GDM1 (cell line): ENCODE measurements at regions not wholly inside any gene's neighbourhood (a gene's known extent, or its start where the extent isn't known, plus 50 kb on each side); places are given as distances from the start of the nearest gene placed in this dataset.

Source experiments
- DNase-seq: peaks from one replicate; lab custom pipeline; 2025; lab: John Stamatoyannopoulos, UW

DNA sequence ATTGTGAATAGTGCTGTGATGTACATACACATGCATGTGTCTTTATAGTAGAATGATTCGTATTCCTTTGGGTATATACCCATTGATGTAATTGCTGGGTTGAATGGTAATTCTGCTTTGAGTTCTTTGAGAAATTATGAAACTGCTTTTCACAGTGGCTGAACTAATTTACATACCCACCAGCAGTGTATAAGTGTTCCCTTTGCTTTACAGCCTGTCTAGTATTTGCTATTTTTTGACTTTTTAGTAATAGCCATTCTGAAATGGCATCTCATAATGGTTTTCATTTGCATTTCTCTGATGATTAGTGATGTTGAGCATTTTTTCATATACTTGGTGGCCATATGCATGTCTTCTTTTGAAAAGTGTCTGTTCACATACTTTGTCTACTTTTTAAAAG, 54.5 kb upstream of the FAM78B start:
- DNase-seq: no peak

DNA sequence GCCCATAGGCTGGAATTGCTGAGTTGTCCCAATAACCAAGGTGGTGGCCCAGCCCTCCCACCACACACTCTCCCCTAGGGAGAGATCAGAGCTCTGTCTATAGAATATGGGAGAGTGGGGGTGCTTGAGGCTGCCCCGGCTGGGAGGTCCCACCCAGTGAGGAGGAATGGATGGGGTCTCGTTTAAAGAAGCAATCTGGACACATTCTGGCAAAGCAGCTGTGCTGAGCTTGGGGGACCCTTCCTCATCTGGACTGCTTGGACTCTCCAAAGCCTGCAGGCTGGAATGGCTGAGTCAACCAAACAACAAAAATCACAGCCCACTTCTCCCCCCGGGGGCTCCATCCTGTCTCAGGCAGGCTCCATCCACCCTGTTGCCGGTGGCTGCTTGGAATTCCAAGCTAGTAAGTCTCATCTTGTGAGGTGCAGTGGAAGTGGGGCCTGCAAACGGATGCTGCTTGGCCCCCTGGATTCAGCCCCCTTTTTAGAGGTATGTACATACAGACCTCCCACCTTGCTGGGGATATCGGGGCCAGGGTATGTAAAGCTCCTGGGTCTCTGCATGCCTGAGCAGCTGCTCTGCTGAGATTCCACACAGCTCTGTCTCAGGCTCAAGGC, 67.1 kb upstream of the FAM78B start:
- DNase-seq: no peak

DNA sequence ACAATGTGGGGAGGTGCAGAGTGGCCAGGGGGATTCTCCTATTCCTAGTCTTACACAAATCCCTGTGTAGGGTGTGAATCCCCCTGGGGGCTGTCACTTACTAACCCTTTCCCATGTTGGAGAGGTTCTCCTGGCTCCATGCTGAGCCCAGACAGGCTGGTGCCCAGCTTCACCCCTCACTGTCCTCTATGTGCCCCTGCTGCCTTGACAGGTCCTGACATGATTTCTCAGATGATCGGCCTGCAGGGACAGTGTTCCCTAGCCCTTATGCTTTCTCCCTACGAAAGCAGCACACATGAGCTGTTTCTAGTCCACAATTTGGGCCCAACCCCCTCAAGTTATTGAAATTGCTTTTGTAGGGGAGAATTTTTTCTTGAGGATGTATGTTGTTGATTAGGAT, 68.9 kb upstream of the FAM78B start:
- no peak for DNase-seq

DNA sequence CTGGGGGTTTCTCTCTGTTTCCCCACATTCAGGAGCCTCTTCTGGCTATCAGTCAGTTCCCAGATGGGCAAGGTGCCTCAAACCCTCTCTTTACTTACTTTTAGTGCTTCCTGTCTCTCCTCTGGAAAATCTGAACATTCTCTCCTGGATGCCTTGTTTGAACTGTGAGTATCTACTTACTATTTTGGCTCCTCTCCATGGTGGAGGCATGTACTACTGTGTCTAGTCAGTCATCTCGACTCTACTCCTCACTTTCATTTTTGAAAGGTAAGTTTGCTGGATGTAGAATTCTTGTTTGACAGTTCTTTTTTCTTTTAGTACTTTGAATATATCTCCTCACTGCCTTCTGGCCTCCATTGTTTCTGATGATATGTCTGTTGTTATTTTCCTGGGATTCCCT, 70.9 kb upstream of the FAM78B start:
- DNase-seq: no peak

DNA sequence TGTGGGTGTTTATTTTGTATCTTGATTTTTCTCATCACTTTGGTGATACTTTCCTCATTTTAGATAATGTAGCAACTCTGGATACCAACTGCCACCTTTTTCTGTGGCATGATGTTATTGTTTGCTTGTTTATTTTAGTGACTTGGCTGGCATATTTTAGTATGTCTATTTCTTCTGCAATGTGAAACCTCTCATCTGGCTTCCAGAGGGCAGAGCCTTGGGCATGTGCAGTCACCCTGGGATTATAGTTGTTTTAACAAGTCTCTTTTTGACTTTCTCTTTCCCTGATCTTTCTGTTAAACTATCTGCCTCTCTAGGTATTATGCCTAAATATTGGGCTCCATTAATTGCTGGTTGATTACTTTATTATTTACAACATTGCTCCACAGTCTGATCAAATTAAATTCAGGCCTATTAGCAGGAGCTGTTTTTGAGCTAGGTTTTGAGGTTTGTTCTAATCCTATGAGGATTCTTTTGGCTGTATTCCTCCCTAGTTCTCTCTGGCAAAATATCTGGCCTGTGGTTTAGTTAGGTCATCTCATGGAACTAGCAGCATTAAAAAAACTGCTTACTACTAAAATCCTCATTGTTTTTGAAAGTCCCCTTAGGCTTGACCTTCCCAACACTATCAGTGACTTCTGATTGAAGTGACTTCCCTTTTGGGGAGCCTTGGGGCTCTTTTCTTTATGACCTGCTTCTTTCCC, 86.4 kb upstream of the FAM78B start:
- DNase-seq: no peak

DNA sequence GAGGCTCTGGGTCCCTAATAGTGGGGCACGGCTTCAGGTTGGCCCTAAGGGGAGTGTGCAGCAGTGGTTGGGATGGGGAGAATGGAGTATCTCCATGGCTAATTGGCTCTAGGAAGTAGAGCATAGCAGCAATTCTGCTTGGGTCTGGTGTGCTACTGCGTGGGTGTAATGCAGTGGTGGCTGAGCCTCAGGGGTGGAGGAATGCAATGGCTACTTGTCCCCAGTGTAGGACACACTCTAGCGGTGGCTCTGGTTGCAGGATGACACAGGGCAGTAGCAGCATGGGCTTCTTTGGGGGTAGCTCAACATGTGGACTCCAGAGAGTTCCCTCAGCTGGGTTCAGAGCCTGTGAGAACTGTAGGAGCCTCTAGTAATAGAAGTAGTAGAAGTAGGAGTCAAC, 91.2 kb upstream of the FAM78B start:
- DNase-seq: no peak

DNA sequence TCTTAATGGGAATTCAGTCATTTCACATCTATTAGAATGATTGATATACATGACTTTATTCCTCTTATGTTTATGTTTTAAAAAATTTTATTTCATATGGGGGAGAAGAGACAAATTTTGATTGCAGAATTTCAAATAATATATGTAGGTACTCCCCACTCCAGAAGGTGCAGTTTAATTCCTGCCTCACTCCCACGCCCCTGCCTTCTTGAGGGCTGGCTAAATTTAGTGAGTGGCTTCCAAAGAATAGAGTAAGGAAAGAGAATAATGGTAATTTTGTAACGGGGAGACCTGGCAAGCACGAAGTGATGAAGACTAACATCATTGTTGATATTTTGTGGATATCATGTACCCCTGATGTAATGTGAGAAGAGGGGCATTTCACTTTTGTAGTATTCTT, 94.7 kb upstream of the FAM78B start:
- no peak for DNase-seq

DNA sequence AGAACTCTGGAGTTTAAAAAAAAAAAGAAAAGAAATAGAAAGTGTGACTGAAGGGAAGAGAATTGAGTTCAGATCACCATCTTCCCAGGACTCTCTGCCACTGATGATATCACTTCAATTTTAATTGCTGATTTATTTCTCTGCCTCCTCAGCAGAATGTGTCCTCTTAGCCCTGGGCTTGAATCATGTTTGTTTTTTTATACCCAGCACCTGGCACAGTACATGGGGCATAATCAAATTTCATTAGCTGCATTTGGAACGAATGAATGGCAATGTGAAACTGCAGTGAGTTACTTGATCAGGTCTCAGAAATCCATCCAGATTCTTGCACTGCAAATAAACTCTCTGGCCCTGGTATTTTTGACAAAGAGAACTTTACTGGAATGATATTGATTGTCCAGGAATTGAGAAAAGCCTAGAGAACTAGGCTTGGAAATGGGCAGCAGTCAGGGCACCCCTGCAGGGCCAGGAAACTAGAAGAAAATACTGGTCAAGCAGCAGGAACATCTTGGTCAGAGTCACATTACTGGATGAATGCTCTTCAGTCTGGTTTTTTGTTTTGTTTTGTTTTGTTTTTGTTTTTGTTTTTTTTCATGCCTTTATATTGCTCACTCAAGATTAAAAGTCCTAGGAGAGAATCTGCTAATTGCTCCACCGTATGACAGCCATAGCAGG, 103.8 kb upstream of the FAM78B start:
- no peak for DNase-seq

DNA sequence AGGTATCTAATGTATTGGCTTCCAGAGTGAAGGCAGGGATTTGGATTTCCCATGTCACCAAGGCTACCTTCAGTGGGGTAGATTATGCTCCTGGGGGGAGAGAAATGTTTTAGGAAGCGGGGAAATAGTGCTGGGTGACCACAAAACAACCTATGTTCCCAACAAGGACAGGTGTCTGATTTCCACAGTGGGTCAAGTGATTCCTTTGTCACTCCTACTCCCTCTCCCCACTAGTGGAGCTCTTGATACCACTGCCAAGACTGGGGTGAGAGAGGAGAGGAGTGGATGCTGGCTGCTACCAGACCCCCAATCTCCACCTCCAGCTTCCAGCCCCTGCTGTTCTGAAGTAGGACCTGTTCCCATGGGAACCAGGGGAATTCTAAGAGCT, 104.3 kb upstream of the FAM78B start:
- no peak for DNase-seq

DNA sequence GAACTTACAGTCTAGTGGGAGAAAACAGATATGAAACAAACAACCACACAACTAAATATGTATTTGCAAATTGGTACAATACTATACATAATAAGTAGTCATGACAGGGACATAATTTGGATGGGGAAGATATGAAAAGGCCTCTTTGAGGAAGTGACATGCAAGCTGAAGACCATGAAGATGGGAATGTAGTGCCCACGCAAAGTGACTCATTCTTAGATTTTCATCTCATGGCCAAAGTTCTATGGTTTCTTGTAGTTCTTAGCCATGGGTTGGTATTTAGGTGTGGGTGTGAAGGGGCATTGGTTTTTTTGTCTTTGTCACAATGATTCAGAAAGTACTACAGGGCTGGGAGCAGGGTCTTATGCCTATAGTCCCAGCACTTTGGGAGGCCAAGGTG, 105.4 kb upstream of the FAM78B start:
- no peak for DNase-seq

DNA sequence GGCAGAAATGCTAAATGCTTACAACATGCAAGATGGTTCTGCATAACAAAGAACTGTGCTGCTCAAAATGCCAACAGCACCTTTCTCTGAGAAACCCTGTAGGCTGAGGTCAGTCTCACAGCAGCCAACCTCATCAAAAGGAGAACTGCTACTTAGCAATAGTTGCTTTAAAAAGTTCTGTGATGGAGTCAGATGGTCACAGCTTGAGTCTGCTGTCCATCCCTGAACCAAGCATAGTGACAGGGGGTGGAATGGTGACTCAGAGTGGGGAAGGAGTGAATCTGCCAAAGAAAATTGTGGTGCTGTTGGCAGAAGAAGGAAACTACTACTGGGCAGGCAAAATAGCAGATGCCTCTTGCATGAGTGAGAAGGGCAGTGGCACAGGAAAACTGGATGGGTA, 106.0 kb upstream of the FAM78B start:
- DNase-seq: no peak

DNA sequence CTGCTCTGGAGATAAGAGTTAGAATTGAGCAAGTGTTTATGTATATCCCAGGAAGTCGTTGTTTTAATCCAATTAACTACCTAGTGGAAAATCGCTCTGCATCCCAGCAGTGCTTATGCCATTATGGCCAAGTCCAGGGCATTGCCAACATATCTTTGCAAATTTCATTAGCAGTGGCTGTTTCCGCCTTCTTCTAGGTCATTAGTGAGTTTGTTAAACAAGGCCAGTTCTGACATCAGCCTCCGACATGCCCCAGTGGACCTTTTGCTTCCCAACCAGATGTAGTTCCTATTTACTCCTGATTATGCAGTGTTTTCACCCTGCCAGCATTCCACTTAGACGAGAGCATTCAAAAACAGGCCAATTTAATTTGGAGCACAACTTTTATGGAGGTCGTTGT, 106.8 kb upstream of the FAM78B start:
- no peak for DNase-seq

DNA sequence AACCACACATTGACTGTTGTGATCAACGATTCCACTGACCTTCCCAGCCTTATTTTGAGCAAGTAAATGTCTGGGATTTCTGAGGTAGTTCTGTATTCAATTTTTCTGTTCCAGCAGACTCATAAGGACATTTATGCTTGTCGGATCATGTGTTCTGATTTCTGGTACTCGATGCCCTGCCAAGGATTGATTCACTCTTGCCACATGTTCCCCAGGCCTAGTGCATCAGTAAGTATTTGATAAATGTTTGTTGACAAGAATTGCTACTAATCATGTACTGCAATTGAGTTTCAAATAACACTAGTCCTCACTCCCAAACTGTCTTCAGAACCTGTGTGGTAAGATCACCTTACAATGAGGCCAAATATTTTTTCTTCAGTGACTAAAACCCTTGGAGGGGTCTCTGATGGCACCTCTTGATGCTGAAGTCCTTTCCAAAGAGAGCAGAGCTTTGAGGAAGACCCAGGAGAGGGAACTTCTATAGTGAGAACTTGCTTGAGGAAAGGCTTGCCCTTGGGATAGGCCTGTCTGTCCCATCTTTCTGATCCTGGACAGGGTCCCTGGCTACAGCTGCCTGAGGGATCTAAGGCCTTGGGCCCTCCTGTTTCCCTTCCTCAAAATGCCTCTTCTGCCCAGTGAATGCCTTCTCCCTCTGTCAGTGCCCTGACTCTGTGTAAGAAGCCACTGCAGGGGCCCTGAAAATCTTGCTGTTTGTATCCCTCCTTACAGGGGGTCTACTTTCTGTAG, 115.8 kb upstream of the FAM78B start:
- no peak for DNase-seq

DNA sequence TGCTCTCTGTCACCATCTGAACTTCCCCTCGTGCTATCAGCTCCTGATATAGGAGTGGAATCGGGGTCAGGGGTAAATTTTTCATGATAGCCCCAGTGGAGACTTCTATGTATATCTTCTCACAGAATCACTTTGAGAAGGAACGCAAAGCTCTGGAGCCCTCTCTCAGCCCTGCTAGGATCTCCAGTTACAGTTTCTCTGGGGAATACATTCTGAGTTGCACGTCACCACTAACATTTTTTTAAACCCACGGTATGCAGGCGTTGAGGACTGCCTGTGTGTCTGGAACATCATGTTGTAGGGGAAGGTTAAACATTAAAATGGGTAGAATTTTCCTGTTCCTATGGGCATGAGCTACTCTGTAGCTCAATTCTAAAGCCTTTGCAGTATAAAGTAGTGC, 116.4 kb upstream of the FAM78B start:
- no peak for DNase-seq

DNA sequence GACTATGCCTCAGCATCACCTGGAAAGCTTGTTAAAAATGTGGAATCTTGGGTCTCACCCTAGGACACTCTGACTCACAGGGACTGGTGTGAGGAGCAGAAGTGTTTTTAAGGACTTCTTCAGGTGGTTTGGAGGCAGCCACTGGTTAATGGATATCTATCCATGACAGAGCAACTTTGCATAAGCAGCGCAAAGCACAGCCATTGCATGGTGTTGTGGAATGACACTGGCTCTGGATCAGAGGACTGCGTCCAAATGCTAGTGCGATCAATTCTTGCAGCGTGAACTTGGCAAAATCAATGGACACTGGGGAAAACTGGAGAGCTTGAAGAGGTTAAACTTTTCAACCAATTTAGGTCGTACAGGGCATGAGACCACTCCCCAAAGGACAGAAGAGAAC, 116.8 kb upstream of the FAM78B start:
- DNase-seq: no peak

DNA sequence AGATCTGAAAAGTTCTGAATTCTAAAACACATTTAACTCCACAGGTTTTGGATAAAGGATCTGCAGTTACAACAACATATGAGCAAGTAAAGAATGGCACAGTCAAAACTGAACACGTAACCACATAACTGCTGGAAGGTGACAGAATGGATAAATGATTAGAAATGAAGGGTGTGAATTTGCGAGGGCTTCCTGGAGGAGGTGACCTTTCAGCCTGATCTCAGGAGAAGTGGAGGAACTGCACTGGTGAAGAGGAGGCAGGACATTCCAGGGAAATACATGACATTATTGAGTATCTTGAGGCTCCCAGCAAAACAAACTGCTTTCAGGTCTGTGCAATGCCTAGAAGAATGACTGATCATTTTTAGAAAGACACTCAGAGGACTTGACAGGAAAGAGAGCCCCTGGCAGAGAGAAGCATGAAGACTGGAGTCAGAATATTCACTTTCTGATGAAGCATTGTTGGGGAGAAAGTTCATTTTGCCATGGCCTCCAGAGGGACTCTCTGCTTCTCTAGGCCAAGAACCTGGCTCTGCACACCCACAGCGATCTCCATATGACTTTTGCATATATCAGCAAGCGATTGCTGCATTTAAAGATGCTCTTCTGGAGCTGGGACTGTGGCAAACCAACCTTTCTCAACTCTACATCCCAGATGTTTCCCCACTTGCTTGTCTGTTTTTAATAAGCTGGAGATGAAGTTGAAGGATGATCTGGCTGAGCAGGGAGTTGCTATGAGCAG, 122.7 kb upstream of the FAM78B start:
- no peak for DNase-seq

DNA sequence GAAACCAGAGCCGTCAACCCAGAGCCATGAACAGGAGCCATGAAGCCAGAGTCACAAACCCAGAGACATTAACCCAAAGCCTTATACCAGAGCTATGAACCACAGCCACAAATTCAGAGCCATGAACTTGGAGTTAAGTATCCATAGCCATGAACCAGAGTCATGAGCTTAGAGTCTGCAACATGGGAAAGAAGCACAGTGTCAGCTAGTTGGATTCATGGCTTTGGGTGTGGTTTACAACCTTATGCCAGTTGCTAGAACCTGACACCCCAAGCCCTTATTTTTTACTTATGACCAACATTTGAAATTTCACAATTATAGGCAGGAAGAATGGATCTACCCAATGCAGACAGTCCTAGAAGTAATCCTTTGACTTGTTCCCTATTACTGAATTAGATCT, 128.9 kb upstream of the FAM78B start:
- no peak for DNase-seq

DNA sequence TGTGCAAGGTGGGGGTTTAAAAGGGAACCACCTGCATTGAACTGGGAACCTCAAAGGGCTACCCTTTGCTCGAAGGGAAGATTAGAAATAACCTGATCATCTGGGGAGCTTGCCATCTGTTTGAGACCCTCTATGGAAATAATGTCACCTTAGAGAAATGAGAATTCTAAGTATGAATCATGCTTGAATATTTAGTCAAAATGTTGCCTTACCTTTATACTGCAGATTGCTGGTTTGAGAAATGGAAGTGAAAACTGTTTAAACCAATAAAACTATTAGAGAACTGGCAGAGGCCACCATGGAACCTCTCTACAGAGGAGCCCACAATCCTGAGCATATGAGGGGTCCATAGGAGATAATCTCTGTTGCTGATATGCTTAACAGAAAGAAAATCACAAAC, 131.2 kb upstream of the FAM78B start:
- no peak for DNase-seq

DNA sequence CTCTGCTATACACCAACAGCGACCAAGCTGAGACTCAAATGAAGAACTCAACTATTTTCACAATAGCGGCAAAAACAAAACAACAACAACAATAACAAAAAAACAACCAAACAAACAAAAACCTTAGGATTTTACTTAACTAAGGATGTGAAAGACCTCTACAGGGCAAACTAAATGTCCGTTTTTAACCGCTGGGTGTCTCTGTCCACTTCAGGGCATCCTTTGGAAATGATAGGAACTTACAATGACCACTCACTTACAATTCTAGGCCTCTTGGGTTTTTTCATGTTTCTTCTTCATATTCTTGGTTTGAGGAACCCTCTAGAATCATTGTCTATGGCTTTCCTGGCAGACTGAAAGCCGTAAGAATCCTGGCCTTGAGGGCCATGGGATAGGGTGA, 134.0 kb upstream of the FAM78B start:
- no peak for DNase-seq

DNA sequence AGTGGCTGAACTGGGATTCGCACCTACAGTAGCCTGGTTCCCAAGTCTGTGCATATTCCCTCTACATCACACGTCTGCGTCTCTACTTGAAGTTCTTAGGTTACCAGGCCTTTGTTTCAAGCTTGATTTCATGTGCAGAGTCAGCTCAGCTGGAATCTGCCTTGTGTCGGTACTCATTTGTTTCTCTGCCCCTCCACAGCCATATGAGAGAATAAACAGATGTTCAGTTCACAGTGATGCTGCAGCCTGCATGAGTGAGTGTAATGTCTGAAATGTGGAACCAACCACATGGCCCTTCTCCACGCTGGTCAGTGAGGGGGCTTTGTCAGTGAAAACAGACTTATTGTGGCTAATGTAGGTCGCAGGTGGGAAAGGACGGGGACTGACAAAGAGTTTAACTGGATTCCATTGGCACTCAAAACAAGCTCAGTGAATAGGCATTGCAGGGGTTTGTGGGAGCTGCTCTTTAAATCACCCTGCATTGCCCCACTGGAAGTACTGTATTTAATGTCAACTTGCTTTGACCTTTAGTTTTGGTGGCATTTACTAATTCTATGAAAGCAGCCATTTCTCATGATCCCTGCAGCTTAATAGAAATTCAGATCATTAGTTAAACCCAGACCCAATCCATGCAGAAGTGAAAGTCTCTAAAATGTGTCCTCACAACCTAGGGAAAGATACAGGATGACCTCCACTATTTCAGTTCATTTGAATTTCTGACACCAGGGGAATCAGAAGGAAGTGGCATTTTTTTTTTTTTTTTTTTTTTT, 136.4 kb upstream of the FAM78B start:
- DNase-seq: no peak

DNA sequence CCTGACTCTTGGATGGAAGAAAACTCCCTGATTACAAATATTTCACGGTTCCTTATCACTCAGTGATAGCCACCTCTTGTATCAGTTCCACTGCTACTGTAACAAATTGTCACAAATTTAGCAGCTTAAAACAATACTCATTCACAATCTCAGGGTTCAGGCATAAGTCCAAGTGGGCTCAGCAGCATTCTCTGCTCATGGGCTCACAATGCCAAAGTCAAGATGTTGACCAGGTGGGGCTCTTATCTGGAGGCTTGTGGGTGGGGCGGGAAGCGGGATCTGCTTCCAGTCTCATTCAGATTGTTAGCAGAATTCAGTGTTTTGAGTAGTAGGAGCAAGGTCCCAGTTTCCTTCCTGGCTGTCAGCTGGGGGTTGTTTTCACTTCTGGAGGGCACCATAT, 137.3 kb upstream of the FAM78B start:
- DNase-seq: no peak

DNA sequence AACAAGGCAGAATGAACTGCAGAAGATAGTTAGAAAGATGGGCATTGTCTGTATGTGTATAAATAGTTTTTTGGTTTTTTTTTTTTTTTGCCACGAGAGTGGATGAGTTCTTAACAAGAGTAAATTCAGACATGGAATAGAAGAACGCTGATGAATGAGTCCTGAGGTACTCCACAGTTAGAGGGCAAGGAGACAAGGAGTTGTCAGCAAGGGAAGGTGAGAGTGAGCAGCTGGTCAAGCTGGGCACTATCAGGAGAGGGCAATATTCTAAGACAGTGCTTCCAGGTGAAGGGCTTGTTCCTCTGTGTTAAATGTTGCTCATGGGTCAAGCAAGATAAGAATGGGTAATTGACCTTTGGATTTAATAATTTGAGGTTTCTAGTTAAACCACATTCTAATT, 138.6 kb upstream of the FAM78B start:
- no peak for DNase-seq
